ENCODE measurements at regions not wholly inside any gene's neighbourhood (a gene's known extent, or its start where the extent isn't known, plus 50 kb on each side); places are given as distances from the start of the nearest gene placed in this dataset.

- Mint-ChIP-seq H3K4me3 (no peak overlapping the region), H3K27ac (no peak overlapping the region), H3K9me3 (peaks cover 0 to 3% of the 10 kb centered on the region in 2 experiments; a peak in 1 of 5 replicates), H3K4me1 (no peaks in the 10 kb centered on the region), H3K27me3 (ENCODE audit: low read depth) (no peaks in the 10 kb centered on the region), H3K36me3 (ENCODE audit: insufficient read depth in 1 of 3, low read depth in 3 of 3) (no peaks in the 10 kb centered on the region; a peak in 1 of 7 replicates)
- Histone ChIP-seq H3K56ac (ENCODE audit: insufficient read length, low read depth, low read length) (no peak overlapping the region), H2BK5ac (ENCODE audit: insufficient read length, low read length) (no peak overlapping the region), H2BK20ac (ENCODE audit: low read depth, low read length, poor library complexity, severe bottlenecking) (no peak overlapping the region), H2AK5ac (ENCODE audit: insufficient read length, low read length) (no peak overlapping the region), H3K27me3 (ENCODE audit: insufficient read depth, low read length) (no peaks in the 10 kb centered on the region), H2BK120ac (ENCODE audit: low read depth, low read length, poor library complexity, severe bottlenecking) (no peak overlapping the region), H3K18ac (ENCODE audit: insufficient read length, low read depth, low read length) (no peak overlapping the region), H3K4me1 (ENCODE audit: insufficient read depth, low read length) (no peaks in the 10 kb centered on the region), H3K14ac (ENCODE audit: insufficient read depth, low read length) (no peak overlapping the region), H3K4ac (ENCODE audit: low read depth, low read length) (no peak overlapping the region), H4K20me1 (ENCODE audit: control insufficient read depth, insufficient read depth, insufficient read length) (no peaks in the 10 kb centered on the region), H2BK15ac (ENCODE audit: low read depth, low read length) (no peak overlapping the region), H3K27ac (ENCODE audit: insufficient read length, low read depth, low read length) (no peak overlapping the region), H3K79me2 (ENCODE audit: insufficient read depth, low read length) (no peaks in the 10 kb centered on the region), H3T11ph (ENCODE audit: low read length) (no peak overlapping the region), H3K23ac (ENCODE audit: insufficient read length, low read depth, low read length) (no peak overlapping the region), H4K5ac (ENCODE audit: insufficient read length, low read depth, low read length) (no peak overlapping the region), H3K79me1 (ENCODE audit: insufficient read depth, low read depth, low read length, poor library complexity, severe bottlenecking) (no peaks in the 10 kb centered on the region), H3K23me2 (ENCODE audit: insufficient read length, low read depth, low read length, poor library complexity, severe bottlenecking) (no peaks in the 10 kb centered on the region), H3K4me2 (ENCODE audit: insufficient read depth, insufficient read length, low read length) (no peak overlapping the region), H4K91ac (ENCODE audit: insufficient read length, low read depth, low read length) (no peak overlapping the region), H4K8ac (replicated peaks; ENCODE audit: insufficient read length, low read depth, low read length) (no peak overlapping the region), H2BK12ac (ENCODE audit: insufficient read length, low read depth, low read length) (no peak overlapping the region), H3K9me3 (ENCODE audit: control insufficient read depth, low read depth, low read length) (no peaks in the 10 kb centered on the region), H3K9ac (ENCODE audit: extremely low read depth, insufficient read length, low read length) (no peak overlapping the region), H2AFZ (ENCODE audit: low read length) (no peak overlapping the region)
- no peak for DNase-seq
- no peak for TF ChIP-seq CTCF (conservative IDR thresholded peaks at IDR 0.05)
- no CpG with 5 or more reads among the region's 5 CpGs for WGBS (ENCODE audit: extremely low coverage, insufficient read length, low lambda C conversion rate)
Measured at GRCh38 chr4:19655666-19656065, 596.0 kb upstream of the SLIT2 start.
